Central memory CD8-positive, alpha-beta T cell (primary cell): ENCODE measurements at regions not wholly inside any gene's neighbourhood (a gene's known extent, or its start where the extent isn't known, plus 50 kb on each side); places are given as distances from the start of the nearest gene placed in this dataset.
"Not testable (repeated sequence)": the region's sequence is repeated elsewhere in the genome, so short reads cannot be mapped to it uniquely, and the experiment has no call there.

ENCODE experiments used
- ATAC-seq: fragments of 150-1000 bp; cut with Tn5 transposase; replicated peaks from 2 replicates; pipeline ENCODE4 v1.10.0; 2022; ENCODE audit warnings: mild to moderate bottlenecking, moderate FRiP score, moderate number of reproducible peaks; ENCODE audit not compliant: poor library complexity, severe bottlenecking; ENCODE audit errors: extremely low read depth
- DNase-seq, 2 donors: peaks; one replicate each; pipeline ENCODE4 v3.0.0; 2021; ENCODE audit warnings: low spot score in 2 of 2
- H3K27ac Mint-ChIP-seq: one replicate; pipeline ENCODE4 v1.8.0; 2022; ENCODE audit warnings: low read depth, mild to moderate bottlenecking, moderate library complexity, mixed read lengths
- H3K27me3 Mint-ChIP-seq: one replicate; pipeline ENCODE4 v1.8.0; 2022; ENCODE audit warnings: mixed read lengths
- H3K36me3 Mint-ChIP-seq: one replicate; pipeline ENCODE4 v1.8.0; 2022; ENCODE audit warnings: mild to moderate bottlenecking, moderate library complexity, mixed read lengths; ENCODE audit not compliant: insufficient read depth
- H3K4me1 Mint-ChIP-seq: one replicate; pipeline ENCODE4 v1.8.0; 2022; ENCODE audit warnings: mixed read lengths
- H3K4me3 Mint-ChIP-seq: one replicate; pipeline ENCODE4 v1.8.0; 2022; ENCODE audit warnings: mild to moderate bottlenecking, moderate library complexity, mixed read lengths
- H3K9me3 Mint-ChIP-seq: one replicate; pipeline ENCODE4 v1.8.0; 2022; ENCODE audit warnings: mixed read lengths

DNA sequence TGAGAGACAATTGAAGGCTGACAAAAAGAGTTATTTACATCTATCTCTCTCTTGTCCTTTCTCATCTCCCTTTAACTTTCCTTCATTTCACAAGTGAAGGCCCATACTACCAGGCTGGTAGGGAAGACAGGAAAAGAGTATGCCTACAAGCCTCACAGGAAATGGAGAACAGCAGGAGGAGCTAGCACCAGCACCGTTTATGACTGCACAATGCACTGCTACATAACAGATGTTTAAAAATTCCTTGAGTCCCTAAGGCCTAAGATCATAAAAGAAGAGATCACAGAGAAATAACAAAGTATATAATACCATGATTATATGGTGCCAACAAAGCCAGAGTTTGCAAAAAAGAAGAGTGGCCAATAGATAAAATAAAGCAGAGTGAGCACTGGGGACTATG is 194.8 kb downstream of the UNC5CL start:
- no peak for DNase-seq
- peaks cover 59% of the 10 kb centered on the region for H3K27me3 Mint-ChIP-seq

DNA sequence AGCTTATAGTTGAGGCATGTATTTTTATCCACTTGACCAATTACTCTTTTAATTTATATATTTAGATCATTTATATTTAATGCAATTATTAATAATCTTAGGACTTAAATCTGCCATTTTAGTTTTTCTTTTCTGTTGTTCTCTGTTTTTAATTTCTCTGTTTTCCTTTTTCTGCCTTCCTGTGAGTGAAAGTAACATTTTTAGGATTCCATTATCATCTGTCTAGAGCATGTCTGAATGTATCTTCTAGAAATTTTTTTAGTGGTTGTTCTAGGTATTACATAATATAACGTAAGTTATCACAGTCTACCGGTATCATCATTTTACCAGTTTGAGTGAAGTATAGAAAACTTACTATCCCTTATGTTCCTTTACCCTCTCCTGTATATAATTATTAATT is 197.3 kb downstream of the UNC5CL start:
- H3K4me3 Mint-ChIP-seq = no peak overlapping the region
- H3K4me1 Mint-ChIP-seq = no peaks in the 10 kb centered on the region
- ATAC-seq = no peak
- no peak overlapping the region for H3K27ac Mint-ChIP-seq
- DNase-seq = no peak
- peaks cover 48% of the 10 kb centered on the region for H3K27me3 Mint-ChIP-seq
- H3K9me3 Mint-ChIP-seq = no peaks in the 10 kb centered on the region
- no peaks in the 10 kb centered on the region for H3K36me3 Mint-ChIP-seq

More for the DNA sequence above, 194.8 kb downstream of the UNC5CL start:
- Mint-ChIP-seq H3K27ac (no peak overlapping the region), H3K36me3 (no peaks in the 10 kb centered on the region), H3K4me1 (no peaks in the 10 kb centered on the region), H3K4me3 (no peak overlapping the region), H3K9me3 (no peaks in the 10 kb centered on the region)
- no peak for ATAC-seq

DNA sequence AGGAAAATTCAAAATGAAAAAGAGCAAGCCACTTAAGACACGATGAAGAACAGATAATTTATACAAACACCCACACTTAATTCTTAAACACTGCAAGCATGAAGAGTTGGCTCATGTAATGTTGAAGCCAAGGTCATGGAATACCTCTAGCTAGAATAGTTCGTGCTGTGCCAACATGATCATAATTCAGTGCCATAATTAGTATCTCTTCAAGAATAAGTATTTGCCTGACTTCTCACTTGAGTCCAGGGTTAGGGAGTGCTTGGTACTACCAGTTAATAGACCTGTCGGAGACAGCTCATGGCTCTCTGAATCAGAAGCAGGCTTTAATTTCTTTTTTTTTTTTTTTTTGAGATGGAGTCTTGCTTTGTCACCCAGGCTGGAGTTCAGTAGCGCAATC is 206.3 kb downstream of the UNC5CL start:
- DNase-seq (no peak), ATAC-seq (no peak)
- no peaks in the 10 kb centered on the region for H3K36me3 Mint-ChIP-seq
- no peaks in the 10 kb centered on the region for H3K4me1 Mint-ChIP-seq
- H3K27me3 Mint-ChIP-seq = peaks cover 56% of the 10 kb centered on the region
- H3K9me3 Mint-ChIP-seq = no peaks in the 10 kb centered on the region
- H3K27ac Mint-ChIP-seq = no peak overlapping the region
- no peak overlapping the region for H3K4me3 Mint-ChIP-seq

DNA sequence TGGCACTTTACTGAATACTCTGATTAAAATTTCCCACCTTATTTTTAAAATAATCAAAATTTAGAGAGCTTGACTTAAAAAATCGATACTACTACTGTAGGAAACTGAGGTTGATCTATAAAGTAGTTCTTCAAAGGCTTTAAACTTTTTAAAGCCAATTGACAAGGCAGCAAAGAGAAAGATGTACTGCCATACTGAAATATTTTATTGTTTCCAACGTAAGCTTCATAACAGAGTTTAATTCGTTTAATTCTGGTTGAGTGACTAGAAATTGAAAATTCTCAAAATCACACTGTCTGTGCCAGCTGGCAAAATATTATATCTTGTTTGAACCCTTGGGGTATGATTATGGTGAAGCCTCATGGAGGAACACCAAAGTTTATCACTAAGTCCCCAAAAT is 207.6 kb downstream of the UNC5CL start:
- Mint-ChIP-seq H3K9me3 (no peaks in the 10 kb centered on the region), H3K4me1 (no peaks in the 10 kb centered on the region), H3K4me3 (no peak overlapping the region), H3K27me3 (peaks cover 59% of the 10 kb centered on the region), H3K27ac (no peak overlapping the region), H3K36me3 (no peaks in the 10 kb centered on the region)
- ATAC-seq = no peak
- DNase-seq = no peak

DNA sequence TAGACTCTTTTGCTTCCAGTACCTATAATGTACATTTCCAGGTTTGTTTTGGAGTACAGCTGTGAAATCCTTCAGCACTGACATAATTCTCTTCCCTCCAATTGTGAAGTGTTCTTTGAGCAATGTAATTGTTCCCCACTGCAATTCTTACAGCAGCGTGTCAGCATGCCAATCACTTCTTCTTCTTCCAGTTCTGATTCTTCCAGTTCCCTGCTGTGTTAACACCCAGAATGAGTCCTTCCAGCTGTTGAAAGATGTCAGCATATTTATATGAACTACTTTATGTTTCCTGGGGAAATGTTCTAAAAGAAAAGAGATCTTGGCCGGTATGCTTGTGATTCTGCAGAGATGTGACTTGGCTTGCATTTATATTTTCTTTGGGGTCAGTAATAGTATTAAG is 213.9 kb downstream of the UNC5CL start:
- DNase-seq = no peak
- no peaks in the 10 kb centered on the region for H3K4me1 Mint-ChIP-seq
- no peaks in the 10 kb centered on the region for H3K9me3 Mint-ChIP-seq
- no peak overlapping the region for H3K4me3 Mint-ChIP-seq
- no peak for ATAC-seq
- no peaks in the 10 kb centered on the region for H3K36me3 Mint-ChIP-seq
- H3K27me3 Mint-ChIP-seq = peaks cover 33% of the 10 kb centered on the region
- no peak overlapping the region for H3K27ac Mint-ChIP-seq

DNA sequence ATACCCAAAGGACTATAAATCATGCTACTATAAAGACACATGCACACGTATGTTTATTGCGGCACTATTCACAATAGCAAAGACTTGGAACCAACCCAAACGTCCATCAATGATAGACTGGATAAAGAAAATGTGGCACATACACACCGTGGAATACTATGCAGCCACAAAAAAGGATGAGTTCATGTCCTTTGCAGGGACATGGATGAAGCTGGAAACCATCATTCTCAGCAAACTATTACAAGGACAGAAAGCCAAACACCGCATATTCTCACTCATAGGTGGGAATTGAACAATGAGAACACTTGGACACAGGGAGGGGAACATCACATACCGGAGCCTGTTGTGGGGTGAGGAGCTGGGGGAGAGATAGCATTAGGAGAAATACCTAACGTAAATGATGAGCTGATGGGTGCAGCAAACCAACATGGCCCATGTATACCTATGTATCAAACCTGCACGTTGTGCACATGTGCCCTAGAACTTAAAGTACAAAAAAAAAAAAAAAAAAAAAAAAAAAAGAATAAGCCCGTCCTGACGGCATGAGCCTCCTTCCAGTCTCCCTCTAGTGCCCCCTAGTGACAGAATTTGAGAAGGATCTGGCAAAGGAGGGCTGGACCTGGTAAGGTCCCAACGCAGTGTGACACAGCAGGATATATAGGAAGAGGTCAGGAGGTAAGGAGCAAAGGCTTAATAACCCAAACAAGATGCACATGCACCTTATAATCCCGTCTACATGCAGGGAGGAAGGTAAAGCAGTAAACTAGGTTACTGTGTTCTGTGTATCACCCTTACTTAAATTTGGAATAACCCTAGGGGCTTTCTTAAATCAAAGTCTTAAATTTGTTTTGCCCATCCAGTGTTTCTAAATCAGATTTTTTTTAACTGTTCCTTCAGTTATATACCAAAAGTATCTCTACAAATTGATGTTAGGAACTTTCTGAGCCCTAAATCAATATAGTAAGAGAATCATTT is 214.8 kb downstream of the UNC5CL start:
- H3K27ac Mint-ChIP-seq, H3K4me3 Mint-ChIP-seq, H3K4me1 Mint-ChIP-seq, ATAC-seq, H3K9me3 Mint-ChIP-seq, H3K36me3 Mint-ChIP-seq, DNase-seq: not testable (repeated sequence)
- H3K27me3 Mint-ChIP-seq = peaks cover 24% of the 10 kb centered on the region

DNA sequence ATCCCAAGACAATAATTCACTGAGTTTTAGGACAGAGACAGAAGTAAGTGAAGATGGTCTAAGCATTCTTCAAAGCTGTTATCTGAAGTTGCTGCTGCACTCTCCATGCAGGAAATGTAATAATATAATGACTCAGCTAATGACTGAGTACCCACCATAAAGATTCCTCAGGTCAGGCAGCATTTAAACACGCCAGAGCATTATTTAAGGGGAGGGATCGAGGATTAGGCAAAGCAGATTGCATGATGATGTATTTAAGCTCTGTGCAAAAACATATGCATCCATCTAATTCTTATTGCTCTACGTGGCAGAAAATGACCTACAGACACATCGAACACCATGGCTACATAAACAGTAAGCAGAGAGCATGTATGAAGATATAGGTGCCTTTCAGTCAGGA is 216.4 kb downstream of the UNC5CL start:
- H3K9me3 Mint-ChIP-seq = no peaks in the 10 kb centered on the region
- H3K27ac Mint-ChIP-seq = no peak overlapping the region
- no peaks in the 10 kb centered on the region for H3K36me3 Mint-ChIP-seq
- H3K4me1 Mint-ChIP-seq = no peaks in the 10 kb centered on the region
- peaks cover 15% of the 10 kb centered on the region for H3K27me3 Mint-ChIP-seq
- no peak overlapping the region for H3K4me3 Mint-ChIP-seq
- DNase-seq (no peak), ATAC-seq (no peak)

DNA sequence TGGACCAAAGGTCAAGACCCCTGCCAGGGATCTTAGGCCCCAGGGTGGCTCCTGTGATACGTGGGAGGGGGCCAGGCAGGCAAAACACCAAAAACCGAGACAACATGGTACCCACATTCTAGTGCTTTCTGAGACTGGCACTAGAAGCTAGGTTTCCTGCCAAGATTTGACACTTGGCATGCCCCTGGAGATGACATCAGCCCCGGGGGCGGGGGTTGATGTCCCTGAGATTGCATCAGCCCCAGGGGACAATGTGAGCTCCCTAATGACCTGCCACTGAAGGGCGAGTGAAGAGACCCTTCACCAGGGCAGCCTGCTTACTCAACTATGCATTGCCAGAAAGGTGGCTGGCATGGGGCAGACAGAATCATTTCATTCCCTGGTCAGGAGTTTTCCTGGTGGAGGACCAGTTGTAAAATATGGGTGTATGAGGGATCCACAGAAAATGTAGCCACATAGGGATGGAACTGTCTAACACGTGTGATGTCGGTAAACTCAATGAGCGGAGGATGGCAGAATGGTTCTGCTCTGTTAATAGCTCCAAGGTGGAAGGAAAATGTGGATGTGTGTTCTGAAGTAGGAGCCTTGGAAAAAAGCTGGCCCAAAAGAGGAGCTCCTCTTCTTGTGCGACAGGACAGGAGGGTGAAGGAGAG is 219.7 kb downstream of the UNC5CL start:
- DNase-seq (no peak), ATAC-seq (no peak)
- no peaks in the 10 kb centered on the region for H3K9me3 Mint-ChIP-seq
- no peak overlapping the region for H3K27ac Mint-ChIP-seq
- no peaks in the 10 kb centered on the region for H3K4me1 Mint-ChIP-seq
- H3K36me3 Mint-ChIP-seq = no peaks in the 10 kb centered on the region
- no peak overlapping the region for H3K4me3 Mint-ChIP-seq
- no peaks in the 10 kb centered on the region for H3K27me3 Mint-ChIP-seq

DNA sequence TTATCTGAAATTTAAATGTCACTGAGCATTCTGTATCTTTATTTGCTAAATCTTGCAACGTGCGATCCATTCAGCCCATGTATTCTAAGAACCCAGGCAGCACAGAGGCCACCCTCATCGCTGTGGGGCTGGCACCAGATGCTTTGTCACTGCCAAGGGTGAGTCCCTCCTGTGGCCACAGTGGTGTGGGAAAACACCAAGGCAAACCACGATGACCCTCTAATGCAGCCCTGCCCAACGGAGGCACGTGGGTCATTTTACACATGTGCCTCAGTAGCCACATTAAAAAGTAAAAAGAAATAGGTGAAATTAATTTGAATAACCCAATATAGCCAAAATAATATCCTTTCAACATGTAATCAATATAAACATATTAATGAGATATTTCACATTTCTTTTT is 221.7 kb downstream of the UNC5CL start:
- no peaks in the 10 kb centered on the region for H3K36me3 Mint-ChIP-seq
- no peak overlapping the region for H3K4me3 Mint-ChIP-seq
- H3K27me3 Mint-ChIP-seq = no peaks in the 10 kb centered on the region
- DNase-seq (no peak), ATAC-seq (no peak)
- no peaks in the 10 kb centered on the region for H3K4me1 Mint-ChIP-seq
- H3K9me3 Mint-ChIP-seq = no peaks in the 10 kb centered on the region
- no peak overlapping the region for H3K27ac Mint-ChIP-seq

DNA sequence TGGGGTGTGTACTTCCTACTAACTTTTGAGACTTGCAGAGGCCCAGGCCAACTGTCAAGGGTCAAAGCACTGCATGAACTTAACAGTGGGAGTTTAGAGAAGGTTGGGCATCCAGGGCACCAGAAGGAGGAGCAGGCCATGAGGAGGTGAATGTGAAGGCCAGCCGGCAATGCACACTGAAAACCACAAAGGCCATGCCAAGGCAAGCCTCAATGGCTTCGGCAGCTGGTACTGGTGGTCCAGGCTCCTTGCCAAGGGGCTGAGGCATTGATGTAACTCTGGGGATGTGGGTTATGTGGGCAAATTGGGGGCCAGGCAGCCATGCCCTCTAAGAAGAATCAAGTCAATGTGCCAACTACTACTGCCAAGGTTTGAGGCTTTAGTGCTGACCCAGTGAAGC is 222.4 kb downstream of the UNC5CL start:
- Mint-ChIP-seq H3K27ac (no peak overlapping the region), H3K4me3 (no peak overlapping the region), H3K27me3 (no peaks in the 10 kb centered on the region), H3K4me1 (no peaks in the 10 kb centered on the region), H3K36me3 (no peaks in the 10 kb centered on the region), H3K9me3 (no peaks in the 10 kb centered on the region)
- DNase-seq (no peak), ATAC-seq (no peak)

DNA sequence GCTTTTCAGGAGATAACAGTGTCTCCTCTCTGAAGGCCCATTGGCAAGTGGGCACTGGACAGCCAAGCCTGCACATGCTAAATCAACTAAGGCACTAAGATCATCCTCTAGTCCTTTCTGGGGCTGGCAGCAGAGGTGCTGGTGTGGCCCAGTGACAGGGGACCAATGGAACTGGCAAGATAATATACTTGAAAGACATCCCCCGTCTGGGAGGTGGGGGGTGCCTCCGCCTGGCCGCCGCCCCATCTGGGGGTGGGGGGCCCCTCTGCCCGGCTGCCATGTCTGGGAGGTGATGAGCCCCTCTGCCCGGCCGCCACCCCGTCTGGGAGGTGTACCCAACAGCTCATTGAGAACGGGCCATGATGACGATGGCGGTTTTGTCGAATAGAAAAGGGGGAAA is 223.3 kb downstream of the UNC5CL start:
- Mint-ChIP-seq H3K27me3 (no peaks in the 10 kb centered on the region), H3K4me1 (no peaks in the 10 kb centered on the region), H3K36me3 (no peaks in the 10 kb centered on the region), H3K27ac (no peak overlapping the region), H3K4me3 (no peak overlapping the region), H3K9me3 (no peaks in the 10 kb centered on the region)
- DNase-seq = no peak
- ATAC-seq = no peak

DNA sequence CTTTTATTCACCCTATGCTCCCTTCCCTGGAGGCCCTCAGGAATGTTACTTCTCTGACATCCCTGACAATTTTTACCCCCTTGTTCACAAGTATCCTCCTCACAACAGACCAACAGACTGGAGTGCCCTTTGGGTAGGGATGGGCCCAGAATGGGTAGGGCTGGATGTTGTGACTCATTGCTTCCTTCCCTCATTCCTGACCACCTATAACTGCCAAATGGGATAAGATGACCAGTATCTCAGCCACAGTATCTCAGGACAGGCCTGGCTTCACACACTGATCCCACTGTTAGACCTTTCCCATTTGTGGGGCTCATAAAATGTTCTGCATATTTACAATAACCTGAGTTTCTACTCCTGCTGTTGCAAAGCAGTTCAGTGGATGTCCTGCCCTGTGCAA is 223.0 kb upstream of the LRFN2 start:
- H3K27ac Mint-ChIP-seq = no peak overlapping the region
- no peak overlapping the region for H3K4me3 Mint-ChIP-seq
- ATAC-seq = no peak
- H3K9me3 Mint-ChIP-seq = no peaks in the 10 kb centered on the region
- no peaks in the 10 kb centered on the region for H3K4me1 Mint-ChIP-seq
- H3K36me3 Mint-ChIP-seq = peaks cover 1% of the 10 kb centered on the region
- H3K27me3 Mint-ChIP-seq = no peaks in the 10 kb centered on the region
- no peak for DNase-seq

DNA sequence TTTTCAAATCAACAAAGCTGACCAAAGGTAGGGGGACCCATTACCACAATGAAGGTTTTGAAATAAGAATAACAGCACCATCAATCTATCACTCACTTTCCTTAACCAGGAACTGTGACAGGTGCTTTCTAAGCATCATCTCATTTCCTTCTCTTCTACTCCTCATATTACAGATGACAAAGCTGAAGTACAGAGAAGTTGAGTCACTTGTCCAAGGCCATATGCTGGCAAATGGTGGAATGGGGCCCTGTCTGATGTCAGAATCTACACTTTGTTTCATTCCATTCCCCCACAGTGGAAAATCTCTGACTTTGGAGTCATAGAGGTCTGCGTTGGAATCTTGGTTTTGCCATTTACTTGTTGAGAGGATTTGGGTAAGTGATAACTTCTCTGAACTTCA is 222.5 kb upstream of the LRFN2 start:
- Mint-ChIP-seq H3K9me3 (no peaks in the 10 kb centered on the region), H3K36me3 (peaks cover 1% of the 10 kb centered on the region), H3K4me3 (no peak overlapping the region), H3K27me3 (no peaks in the 10 kb centered on the region), H3K27ac (no peak overlapping the region), H3K4me1 (no peaks in the 10 kb centered on the region)
- ATAC-seq = no peak
- no peak for DNase-seq
